Hematopoietic multipotent progenitor cell treated with erythropoietin and hydrocortisone succinate and interleukin-3 and kit ligand, for 17 days (in vitro differentiated cells): ENCODE measurements at regions not wholly inside any gene's neighbourhood (a gene's known extent, or its start where the extent isn't known, plus 50 kb on each side); places are given as distances from the start of the nearest gene placed in this dataset.
"Not testable (repeated sequence)": the region's sequence is repeated elsewhere in the genome, so short reads cannot be mapped to it uniquely, and the experiment has no call there.

Source experiments
- DNase-seq: peaks from one replicate; pipeline ENCODE4 v3.0.0-alpha.2; 2015; ENCODE audit warnings: low spot score

GRCh38 chr2:67777836-67778429, 284.9 kb downstream of the C1D start:
- no peak for DNase-seq

GRCh38 chr2:67780841-67781240, 282.0 kb downstream of the C1D start:
- DNase-seq, result not testable (repeated sequence)

GRCh38 chr2:67782443-67782842, 280.4 kb downstream of the C1D start:
- DNase-seq, result no peak

- DNase-seq, result no peak
Measured at GRCh38 chr2:67783026-67783425, 279.8 kb downstream of the C1D start.

- no peak for DNase-seq
Measured at GRCh38 chr2:67790622-67791021, 272.2 kb downstream of the C1D start.

- DNase-seq, result no peak
Measured at GRCh38 chr2:67792191-67792590, 270.6 kb downstream of the C1D start.

- DNase-seq, result no peak
Measured at GRCh38 chr2:67792681-67793091, 270.1 kb downstream of the C1D start.

GRCh38 chr2:67797801-67798540, 264.8 kb downstream of the C1D start:
- no peak for DNase-seq

GRCh38 chr2:67798541-67799160, 264.2 kb downstream of the C1D start:
- DNase-seq, result no peak

GRCh38 chr2:67799886-67800285, 262.9 kb downstream of the C1D start:
- DNase-seq, result no peak

GRCh38 chr2:67802291-67802690, 260.5 kb downstream of the C1D start:
- DNase-seq, result no peak

- DNase-seq, result no peak
Measured at GRCh38 chr2:67802824-67803223, 260.0 kb downstream of the C1D start.

- no peak for DNase-seq
Measured at GRCh38 chr2:67806816-67807215, 256.0 kb downstream of the C1D start.

- DNase-seq, result no peak
Measured at GRCh38 chr2:67808112-67808511, 254.7 kb downstream of the C1D start.

GRCh38 chr2:67812682-67813081, 250.1 kb downstream of the C1D start:
- DNase-seq, result no peak

- DNase-seq, result no peak
Measured at GRCh38 chr2:67823726-67824125, 239.1 kb downstream of the C1D start.

GRCh38 chr2:67824186-67824585, 238.6 kb downstream of the C1D start:
- no peak for DNase-seq

GRCh38 chr2:67825476-67825875, 237.3 kb downstream of the C1D start:
- DNase-seq, result no peak

- no peak for DNase-seq
Measured at GRCh38 chr2:67828066-67828465, 234.7 kb downstream of the C1D start.

- DNase-seq, result no peak
Measured at GRCh38 chr2:67829470-67829869, 233.3 kb downstream of the C1D start.

GRCh38 chr2:67833632-67834031, 229.2 kb downstream of the C1D start:
- no peak for DNase-seq

- no peak for DNase-seq
Measured at GRCh38 chr2:67834482-67834881, 228.3 kb downstream of the C1D start.

GRCh38 chr2:67835266-67835665, 227.5 kb downstream of the C1D start:
- DNase-seq, result no peak

- DNase-seq, result no peak
Measured at GRCh38 chr2:67836866-67837265, 225.9 kb downstream of the C1D start.
